IMR-90 (cell line): ENCODE measurements at regions not wholly inside any gene's neighbourhood (a gene's known extent, or its start where the extent isn't known, plus 50 kb on each side); places are given as distances from the start of the nearest gene placed in this dataset.

ENCODE experiments used
- ATAC-seq: fragments of 200-7000 bp; cut with Tn5 transposase; 2 replicates; pipeline ENCODE4 v1.9.1; 2020; ENCODE audit warnings: low read depth, mild to moderate bottlenecking, moderate library complexity
- BruUV-seq: library from RNA; stranded (reverse); fragments of 400-500 nt; replicated peaks from 2 replicates; lab custom pipeline; 2021; lab: Mats Ljungman, UMichigan
- CTCF ChIA-PET: fragments of 300-600 bp; formaldehyde crosslinking; extraction: SDS; loops from one replicate; lab custom pipeline; 2021; ENCODE audit warnings: antibody characterized with exemption; lab: Yijun Ruan, JAX
- POLR2A ChIA-PET: fragments of 300-600 bp; sonication (Branson Sonifier 250); formaldehyde crosslinking; loops from one replicate; lab custom pipeline; 2022; ENCODE audit warnings: antibody characterized with exemption; ENCODE audit not compliant: unreplicated experiment; lab: Charles Lee
- DNase-seq: peaks from one replicate; pipeline ENCODE4 v3.0.0; 2013
- H2AFZ ChIP-seq: replicated peaks from 2 replicates; pipeline ENCODE3; 2013; ENCODE audit warnings: low read length, mild to moderate bottlenecking; ENCODE audit not compliant: poor library complexity
- H2AK5ac ChIP-seq: 2 replicates; pipeline ENCODE4 v1.6.1; 2013; ENCODE audit warnings: low read depth, low read length, inconsistent platforms
- H2AK9ac ChIP-seq: replicated peaks from 2 replicates; pipeline ENCODE3; 2013; ENCODE audit warnings: mild to moderate bottlenecking, low read depth, low read length, moderate library complexity; ENCODE audit not compliant: poor library complexity
- H2BK120ac ChIP-seq: 2 replicates; pipeline ENCODE4 v1.6.1; 2013; ENCODE audit warnings: low read depth, low read length, inconsistent platforms
- H2BK15ac ChIP-seq: 3 replicates; pipeline ENCODE4 v1.6.1; 2013; ENCODE audit warnings: low read depth, low read length, inconsistent platforms
- H2BK20ac ChIP-seq: 2 replicates; pipeline ENCODE4 v1.6.1; 2013; ENCODE audit warnings: low read depth, mild to moderate bottlenecking, inconsistent platforms, low read length, moderate library complexity
- H2BK5ac ChIP-seq: 2 replicates; pipeline ENCODE4 v1.6.1; 2013; ENCODE audit warnings: mild to moderate bottlenecking, low read depth, low read length, inconsistent platforms; ENCODE audit not compliant: poor library complexity, severe bottlenecking
- H3K14ac ChIP-seq: replicated peaks from 2 replicates; pipeline ENCODE4 v1.6.1; 2013; ENCODE audit warnings: low read depth, low read length, inconsistent platforms
- H3K18ac ChIP-seq: 2 replicates; pipeline ENCODE4 v1.6.1; 2013; ENCODE audit warnings: low read depth, low read length, control low read depth
- H3K23ac ChIP-seq: 2 replicates; pipeline ENCODE4 v1.6.1; 2013; ENCODE audit warnings: low read depth, low read length, inconsistent platforms
- H3K27ac ChIP-seq: 2 replicates; pipeline ENCODE4 v1.5.1; 2013; ENCODE audit warnings: mild to moderate bottlenecking, control low read depth, low read length; ENCODE audit not compliant: insufficient read depth
- H3K27me3 ChIP-seq: 2 replicates; pipeline ENCODE4 v1.6.1; 2013; ENCODE audit warnings: low read length; ENCODE audit not compliant: control insufficient read depth, insufficient read depth
- H3K36me3 ChIP-seq: 2 replicates; pipeline ENCODE4 v1.6.1; 2013; ENCODE audit warnings: low read length, mixed read lengths; ENCODE audit not compliant: control insufficient read depth, insufficient read depth
- H3K4ac ChIP-seq: 2 replicates; pipeline ENCODE4 v1.6.1; 2013; ENCODE audit warnings: low read depth, low read length, inconsistent platforms
- H3K4me1 ChIP-seq: 2 replicates; pipeline ENCODE4 v1.6.1; 2013; ENCODE audit warnings: low read length, mixed read lengths; ENCODE audit not compliant: control insufficient read depth, insufficient read depth
- H3K4me2 ChIP-seq: 2 replicates; pipeline ENCODE4 v1.6.1; 2013; ENCODE audit warnings: low read depth, mild to moderate bottlenecking, control low read depth, low read length, moderate library complexity
- H3K4me3 ChIP-seq: 2 replicates; pipeline ENCODE4 v1.5.1; 2013; ENCODE audit warnings: low read depth, mild to moderate bottlenecking, control low read depth, low read length, moderate library complexity; ENCODE audit not compliant: insufficient read depth
- H3K56ac ChIP-seq: 2 replicates; pipeline ENCODE4 v1.6.1; 2013; ENCODE audit warnings: low read length, inconsistent platforms; ENCODE audit not compliant: insufficient read depth; ENCODE audit errors: extremely low read depth
- H3K79me1 ChIP-seq, 2 experiments: 2 replicates each; pipeline ENCODE4 v1.6.1; 2013; ENCODE audit warnings: low read length in 2 of 2, inconsistent platforms in 1 of 2, low read depth in 1 of 2
- H3K9ac ChIP-seq: 2 replicates; pipeline ENCODE4 v1.6.1; 2013; ENCODE audit warnings: low read depth, low read length, control low read depth
- H3K9me1 ChIP-seq: 2 replicates; pipeline ENCODE4 v1.6.1; 2013; ENCODE audit warnings: low read length, inconsistent platforms; ENCODE audit not compliant: insufficient read depth
- H3K9me3 ChIP-seq: 2 replicates; pipeline ENCODE4 v1.6.1; 2013; ENCODE audit warnings: low read length; ENCODE audit not compliant: control insufficient read depth, insufficient read depth
- H4K20me1 ChIP-seq: 2 replicates; pipeline ENCODE4 v1.6.1; 2013; ENCODE audit warnings: low read length, inconsistent platforms; ENCODE audit not compliant: insufficient read depth
- H4K5ac ChIP-seq: 2 replicates; pipeline ENCODE4 v1.6.1; 2013; ENCODE audit warnings: mild to moderate bottlenecking, low read depth, low read length, control low read depth
- H4K8ac ChIP-seq, 2 experiments: 2 replicates each; pipeline ENCODE4 v1.6.1; 2013; ENCODE audit warnings: low read depth in 2 of 2, low read length in 2 of 2, control low read depth in 1 of 2, inconsistent platforms in 1 of 2
- H4K91ac ChIP-seq: 2 replicates; pipeline ENCODE4 v1.6.1; 2013; ENCODE audit warnings: low read depth, low read length, inconsistent platforms; ENCODE audit not compliant: insufficient read depth
- BHLHE40 ChIP-seq: fragments of 150-350 bp; IDR thresholded peaks from 2 replicates; pipeline ENCODE4 v1.6.1; 2016; ENCODE audit warnings: mild to moderate bottlenecking, low read depth, low read length
- CEBPB ChIP-seq: IDR thresholded peaks from 2 replicates; pipeline ENCODE4 v1.6.1; 2012; ENCODE audit warnings: low read depth, low read length, improper control_type of control experiment
- CHD1 ChIP-seq: IDR thresholded peaks from 2 replicates; pipeline ENCODE4 v1.6.1; 2012; ENCODE audit warnings: low read depth, low read length, improper control_type of control experiment
- CTCF ChIP-seq: conservative IDR thresholded peaks from 2 replicates; pipeline ENCODE4 v1.5.1; 2012; ENCODE audit warnings: mild to moderate bottlenecking, low read depth, low read length, improper control_type of control experiment
- FOS ChIP-seq: fragments of 150-350 bp; IDR thresholded peaks from 2 replicates; pipeline ENCODE4 v1.6.1; 2016; ENCODE audit warnings: low read depth, low read length
- MAFK ChIP-seq: IDR thresholded peaks from 2 replicates; pipeline ENCODE4 v1.6.1; 2012; ENCODE audit warnings: low read depth, low read length, improper control_type of control experiment
- MAZ ChIP-seq: IDR thresholded peaks from 2 replicates; pipeline ENCODE4 v1.6.1; 2012; ENCODE audit warnings: low read depth, mild to moderate bottlenecking, low read length, improper control_type of control experiment, moderate library complexity, borderline replicate concordance
- MXI1 ChIP-seq: IDR thresholded peaks from 2 replicates; pipeline ENCODE4 v1.6.1; 2012; ENCODE audit warnings: low read depth, mild to moderate bottlenecking, low read length, moderate library complexity, borderline replicate concordance
- NFE2L2 ChIP-seq: fragments of 150-350 bp; IDR thresholded peaks from 2 replicates; pipeline ENCODE4 v1.6.1; 2016; ENCODE audit warnings: low read depth, mild to moderate bottlenecking, low read length
- RCOR1 ChIP-seq: IDR thresholded peaks from 2 replicates; pipeline ENCODE4 v1.6.1; 2012; ENCODE audit warnings: mild to moderate bottlenecking, low read length, improper control_type of control experiment; ENCODE audit not compliant: insufficient replicate concordance
- RFX5 ChIP-seq: IDR thresholded peaks from 2 replicates; pipeline ENCODE4 v1.8.0; 2012; ENCODE audit warnings: low read depth, mild to moderate bottlenecking, low read length, moderate library complexity
- SMC3 ChIP-seq: fragments of 150-350 bp; IDR thresholded peaks from 2 replicates; pipeline ENCODE4 v1.6.1; 2016; ENCODE audit warnings: low read depth, mild to moderate bottlenecking, antibody characterized with exemption, low read length, moderate library complexity
- USF2 ChIP-seq: fragments of 150-350 bp; IDR thresholded peaks from 2 replicates; pipeline ENCODE4 v1.6.1; 2017; ENCODE audit warnings: mild to moderate bottlenecking, antibody characterized with exemption, low read length, low read depth
- WGBS, 2 experiments: methylation state at CpG; one replicate each; pipeline versions ENCODE4 v1.1.5 to v1.1.7; 2013; ENCODE audit warnings: missing lambda C conversion rate in 2 of 2; ENCODE audit not compliant: insufficient read length in 1 of 2; ENCODE audit errors: extremely low coverage in 2 of 2; 5-methylcytosine and 5-hydroxymethylcytosine counted together
- dilution Hi-C: fragments of 300-500 bp; cut with HindIII; formaldehyde crosslinking; loops from one replicate; pipeline ENCODE4 v1.14.3; 2018; ENCODE audit warnings: low sequenced_read_pairs; ENCODE audit not compliant: unreplicated experiment
- in situ Hi-C: fragments of 300-500 bp; cut with MboI; formaldehyde crosslinking; loops from 3 replicates; pipeline ENCODE4 v1.14.3; 2019; ENCODE audit warnings: low sequenced_read_pairs, inconsistent platforms, mixed read lengths
- intact Hi-C: fragments of 100-400 bp; cut with micrococcal nuclease; formaldehyde crosslinking; loops from 2 replicates; pipeline ENCODE4 v1.10.0; 2022

- H4K8ac ChIP-seq = no peak overlapping the region
- H2BK15ac ChIP-seq = no peak overlapping the region
- in situ Hi-C loops (no loop called here), intact Hi-C loops (no loop called here), dilution Hi-C loops (no loop called here)
- no CpG with 5 or more reads among the region's 6 CpGs for WGBS, 2 experiments
- H3K9me1 ChIP-seq = 0 out of 2 replicates have a peak, but pooled peaks cover 6% of the 10 kb centered on the region
- ATAC-seq = no peak
- H3K14ac ChIP-seq = no peak overlapping the region
- H3K4me2 ChIP-seq = no peak overlapping the region
- no peak overlapping the region for H3K18ac ChIP-seq
- H2BK120ac ChIP-seq = no peak overlapping the region
- H3K23ac ChIP-seq = no peak overlapping the region
- no peak overlapping the region for H2AK9ac ChIP-seq
- H2BK20ac ChIP-seq = no peak overlapping the region
- H2AK5ac ChIP-seq = no peak overlapping the region
- TF ChIP-seq MAZ (no peak), CTCF (no peak), FOS (no peak), CEBPB (no peak), SMC3 (no peak), USF2 (no peak), MAFK (no peak), CHD1 (no peak), RCOR1 (no peak), NFE2L2 (no peak), RFX5 (no peak), BHLHE40 (no peak), MXI1 (no peak)
- CTCF ChIA-PET = no interaction called here
- H3K56ac ChIP-seq = no peak overlapping the region
- H3K36me3 ChIP-seq = no peaks in the 10 kb centered on the region
- no peak overlapping the region for H4K5ac ChIP-seq
- no peak overlapping the region for H4K91ac ChIP-seq
- no peaks in the 10 kb centered on the region for H3K79me1 ChIP-seq
- BruUV-seq = no TSS peak
- no peak overlapping the region for H3K4ac ChIP-seq
- H3K4me1 ChIP-seq = peaks cover 5% of the 10 kb centered on the region; the same call in 1 of the 2 replicates
- H2BK5ac ChIP-seq = no peak overlapping the region
- H3K27me3 ChIP-seq = no peaks in the 10 kb centered on the region
- no peaks in the 10 kb centered on the region for H4K20me1 ChIP-seq
- POLR2A ChIA-PET = no interaction called here
- H3K9me3 ChIP-seq = no peaks in the 10 kb centered on the region
- no peak overlapping the region for H3K9ac ChIP-seq
- H3K27ac ChIP-seq = no peak overlapping the region
- no peak overlapping the region for H2AFZ ChIP-seq
- no peak overlapping the region for H3K4me3 ChIP-seq
- no peak for DNase-seq
Measured at GRCh38 chr1:228851618-228852017, 116.3 kb downstream of the RHOU start.
